ENCODE measurements at regions not wholly inside any gene's neighbourhood (a gene's known extent, or its start where the extent isn't known, plus 50 kb on each side); places are given as distances from the start of the nearest gene placed in this dataset.

GRCh38 chr1:214824763-214825162 lies 221.8 kb downstream of the CENPF start:
- no peak for DNase-seq

- DNase-seq: no peak
Observed at GRCh38 chr1:214826619-214827018, 223.6 kb downstream of the CENPF start.

GRCh38 chr1:214827883-214828282 lies 224.9 kb downstream of the CENPF start:
- no peak for DNase-seq

- DNase-seq: no peak
Observed at GRCh38 chr1:214830941-214831340, 227.9 kb downstream of the CENPF start.

- DNase-seq: no peak
Observed at GRCh38 chr1:214831956-214832355, 229.0 kb downstream of the CENPF start.

GRCh38 chr1:214833178-214833756 lies 230.3 kb downstream of the CENPF start:
- no peak for DNase-seq

GRCh38 chr1:214837376-214837775 lies 234.4 kb downstream of the CENPF start:
- DNase-seq: no peak

GRCh38 chr1:214838351-214838750 lies 235.4 kb downstream of the CENPF start:
- DNase-seq: no peak

GRCh38 chr1:214840356-214840755 lies 237.4 kb downstream of the CENPF start:
- no peak for DNase-seq

GRCh38 chr1:214842856-214843255 lies 239.7 kb upstream of the KCNK2 start:
- DNase-seq: no peak

- no peak for DNase-seq
Observed at GRCh38 chr1:214843281-214843680, 239.3 kb upstream of the KCNK2 start.

GRCh38 chr1:214844319-214844718 lies 238.2 kb upstream of the KCNK2 start:
- no peak for DNase-seq

- no peak for DNase-seq
Observed at GRCh38 chr1:214846276-214846675, 236.3 kb upstream of the KCNK2 start.

GRCh38 chr1:214847071-214847810 lies 235.3 kb upstream of the KCNK2 start:
- DNase-seq: no peak

- DNase-seq: no peak
Observed at GRCh38 chr1:214848101-214848500, 234.4 kb upstream of the KCNK2 start.

- no peak for DNase-seq
Observed at GRCh38 chr1:214850432-214851050, 232.0 kb upstream of the KCNK2 start.

- DNase-seq: no peak
Observed at GRCh38 chr1:214853340-214853739, 229.2 kb upstream of the KCNK2 start.

- DNase-seq: no peak
Observed at GRCh38 chr1:214854126-214854875, 228.2 kb upstream of the KCNK2 start.

GRCh38 chr1:214856843-214857242 lies 225.7 kb upstream of the KCNK2 start:
- no peak for DNase-seq

- no peak for DNase-seq
Observed at GRCh38 chr1:214857716-214858115, 224.8 kb upstream of the KCNK2 start.

- DNase-seq: no peak
Observed at GRCh38 chr1:214859647-214860046, 222.9 kb upstream of the KCNK2 start.

- DNase-seq: no peak
Observed at GRCh38 chr1:214861615-214862014, 220.9 kb upstream of the KCNK2 start.

GRCh38 chr1:214862421-214862820 lies 220.1 kb upstream of the KCNK2 start:
- DNase-seq: no peak

Measured in MV-4-11 (cell line).